HG02759 (cell line): ENCODE measurements at regions not wholly inside any gene's neighbourhood (a gene's known extent, or its start where the extent isn't known, plus 50 kb on each side); places are given as distances from the start of the nearest gene placed in this dataset.

Source experiments
- ATAC-seq: cut with Tn5 transposase; IDR thresholded peaks from one replicate; pipeline ENCODE4 v1.9.1; 2021; ENCODE audit warnings: mild to moderate bottlenecking, moderate library complexity; ENCODE audit not compliant: unreplicated experiment

GRCh38 chr2:105626212-105626965 is 118.3 kb upstream of the NCK2 start:
- ATAC-seq = no peak

- no peak for ATAC-seq
Observed at GRCh38 chr2:105625632-105626031, 119.1 kb upstream of the NCK2 start.

- ATAC-seq = no peak
Observed at GRCh38 chr2:105621038-105621437, 123.7 kb upstream of the NCK2 start.

GRCh38 chr2:105618351-105618659 is 126.4 kb upstream of the NCK2 start:
- no peak for ATAC-seq

GRCh38 chr2:105617631-105618350 is 126.9 kb upstream of the NCK2 start:
- no peak for ATAC-seq

- ATAC-seq = no peak
Observed at GRCh38 chr2:105615305-105615704, 129.4 kb upstream of the NCK2 start.

GRCh38 chr2:105611811-105612424 is 132.8 kb upstream of the NCK2 start:
- ATAC-seq = no peak

- ATAC-seq = no peak
Observed at GRCh38 chr2:105611333-105611637, 133.4 kb upstream of the NCK2 start.

GRCh38 chr2:105610576-105611332 is 134.0 kb upstream of the NCK2 start:
- ATAC-seq = no peak

GRCh38 chr2:105609746-105610402 is 134.8 kb upstream of the NCK2 start:
- ATAC-seq = no peak

GRCh38 chr2:105607920-105608504 is 136.7 kb upstream of the NCK2 start:
- no peak for ATAC-seq

GRCh38 chr2:105606081-105606480 is 138.6 kb upstream of the NCK2 start:
- no peak for ATAC-seq

GRCh38 chr2:105604938-105605337 is 139.8 kb upstream of the NCK2 start:
- ATAC-seq = no peak

- no peak for ATAC-seq
Observed at GRCh38 chr2:105600949-105601794, 143.5 kb upstream of the NCK2 start.

- no peak for ATAC-seq
Observed at GRCh38 chr2:105600602-105600948, 144.1 kb upstream of the NCK2 start.

- ATAC-seq = no peak
Observed at GRCh38 chr2:105600037-105600442, 144.7 kb upstream of the NCK2 start.

- no peak for ATAC-seq
Observed at GRCh38 chr2:105598829-105599698, 145.6 kb upstream of the NCK2 start.

- no peak for ATAC-seq
Observed at GRCh38 chr2:105597806-105598803, 146.6 kb upstream of the NCK2 start.
